NCI-H128 (cell line): ENCODE measurements at regions not wholly inside any gene's neighbourhood (a gene's known extent, or its start where the extent isn't known, plus 50 kb on each side); places are given as distances from the start of the nearest gene placed in this dataset.
A peak's percentile ranks its signal among the peaks of the same experiment; 100 is the strongest.

Experiments
- DNase-seq: peaks from one replicate; lab custom pipeline; 2025; ENCODE audit not compliant: unreplicated experiment; lab: John Stamatoyannopoulos, UW

DNA sequence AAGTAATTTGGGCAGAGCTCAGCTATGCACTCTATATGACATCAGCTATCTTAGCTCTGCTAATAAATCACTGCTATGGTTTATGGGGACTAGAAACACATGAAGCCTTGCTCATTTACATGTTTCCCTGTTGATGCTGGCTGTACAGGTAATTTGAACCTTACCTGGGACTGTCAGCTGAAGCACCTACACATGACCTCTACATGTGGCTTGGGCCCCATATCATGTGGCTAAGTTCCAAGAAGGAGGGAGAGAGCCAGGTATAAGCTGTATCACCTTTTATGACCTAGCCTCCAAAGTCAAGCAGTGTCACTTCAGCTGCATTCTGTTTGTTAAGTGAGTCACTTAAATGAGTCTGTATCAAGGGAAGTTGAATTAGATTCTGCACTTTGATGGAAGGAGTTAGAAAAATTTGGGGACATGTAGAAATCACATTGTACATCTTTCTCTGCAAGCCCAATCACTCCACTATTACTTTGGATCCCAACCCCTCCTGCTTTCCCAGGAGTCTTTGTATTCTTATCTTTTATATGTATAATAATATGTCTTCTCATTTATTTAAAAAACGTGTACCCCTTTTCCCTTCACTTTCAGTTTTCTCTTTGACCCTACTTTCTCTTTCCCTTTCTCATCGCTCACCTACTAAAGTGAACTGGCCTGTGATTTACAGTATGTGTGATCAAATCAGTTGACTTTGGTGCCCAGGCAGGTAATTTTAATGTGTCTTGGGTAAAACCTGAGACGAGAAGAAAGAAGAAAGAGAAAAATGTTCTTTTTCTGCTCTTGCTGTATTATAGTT is 53.4 kb upstream of the PRKACB start:
- no peak for DNase-seq

- DNase-seq: no peak
These were observed 54.2 kb upstream of the PRKACB start for GRCh38 chr1:84089867-84090266.

- no peak for DNase-seq
These were observed 54.6 kb upstream of the PRKACB start for GRCh38 chr1:84089465-84089864.

DNA sequence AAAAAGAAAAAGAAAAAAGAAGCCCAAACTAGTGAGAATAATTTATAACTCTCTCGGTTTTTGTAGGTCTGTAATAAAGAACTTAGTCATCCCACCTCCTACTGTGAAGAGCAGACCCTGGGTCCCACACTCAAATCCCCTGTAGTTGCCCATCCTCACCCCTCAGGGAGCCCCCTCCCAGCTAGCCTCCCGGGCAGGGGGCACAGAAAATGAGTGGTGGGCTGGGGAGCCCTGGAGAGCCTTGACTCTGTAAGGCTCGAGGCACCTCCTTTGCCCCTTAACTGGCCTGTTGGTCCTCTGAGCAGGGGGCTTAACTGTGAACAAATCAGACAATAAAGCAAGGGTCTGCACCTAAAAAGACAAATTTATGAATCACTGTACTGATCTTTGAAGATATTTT is 57.5 kb upstream of the PRKACB start:
- no peak for DNase-seq

DNA sequence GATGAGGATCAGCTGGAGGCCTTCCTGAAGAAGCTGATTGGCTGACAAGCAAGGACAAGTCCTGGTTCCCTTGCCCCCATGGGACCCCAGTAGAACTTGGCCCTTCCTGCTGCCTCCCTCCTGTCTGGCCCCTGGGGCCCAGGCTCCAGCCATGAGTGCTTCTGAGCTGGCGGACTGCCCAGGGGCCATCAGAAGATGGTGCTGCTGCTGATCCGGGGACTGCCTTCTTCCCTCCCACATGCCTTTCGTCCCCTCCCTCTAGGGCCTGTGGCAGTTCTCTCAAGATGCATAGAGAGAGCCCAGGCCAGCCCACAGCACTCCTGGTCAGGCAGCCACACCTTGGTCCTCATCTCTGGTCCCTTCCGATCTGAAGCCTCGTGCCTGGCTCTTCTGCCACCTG is 57.9 kb upstream of the PRKACB start:
- no peak for DNase-seq

- DNase-seq: no peak
These were observed 60.8 kb upstream of the PRKACB start for GRCh38 chr1:84083307-84083706.

- DNase-seq: no peak
These were observed 65.2 kb upstream of the PRKACB start for GRCh38 chr1:84078842-84079202.

DNA sequence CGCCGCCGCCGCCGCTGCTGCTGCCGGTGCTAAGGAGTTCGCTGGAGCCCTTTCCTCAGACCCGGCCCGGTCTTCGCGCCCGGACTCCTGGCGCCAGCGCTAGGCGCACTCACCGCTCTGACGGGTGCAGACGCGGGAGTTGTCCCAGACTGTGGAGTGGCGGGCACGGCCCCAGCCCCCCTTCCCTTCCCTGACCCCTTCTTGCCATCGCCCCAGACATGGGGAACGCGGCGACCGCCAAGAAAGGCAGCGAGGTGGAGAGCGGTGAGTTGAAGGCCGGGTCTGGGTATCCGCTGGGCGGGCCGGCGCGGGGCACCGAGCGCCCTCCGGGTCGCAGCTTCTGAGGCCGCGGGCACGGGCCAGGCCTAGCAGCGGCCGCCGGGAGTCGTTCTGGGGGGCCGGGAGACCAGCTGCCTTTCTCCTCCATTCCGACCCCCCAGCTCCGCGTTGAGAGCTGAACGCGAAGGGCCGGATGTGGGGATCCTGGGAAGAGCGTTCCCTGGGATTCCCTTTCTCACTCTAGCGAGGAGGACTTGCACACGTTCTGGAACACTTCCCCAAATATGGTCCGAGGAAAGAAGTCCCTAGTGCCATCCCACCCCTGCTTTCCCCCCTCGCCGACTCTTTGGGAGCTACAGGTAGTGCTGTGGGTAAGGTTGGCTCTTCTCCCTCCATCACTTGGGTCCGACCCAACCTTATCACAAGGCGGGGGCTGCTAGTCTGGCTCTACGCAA is 65.8 kb upstream of the PRKACB start:
- peak; percentile 44 for DNase-seq

DNA sequence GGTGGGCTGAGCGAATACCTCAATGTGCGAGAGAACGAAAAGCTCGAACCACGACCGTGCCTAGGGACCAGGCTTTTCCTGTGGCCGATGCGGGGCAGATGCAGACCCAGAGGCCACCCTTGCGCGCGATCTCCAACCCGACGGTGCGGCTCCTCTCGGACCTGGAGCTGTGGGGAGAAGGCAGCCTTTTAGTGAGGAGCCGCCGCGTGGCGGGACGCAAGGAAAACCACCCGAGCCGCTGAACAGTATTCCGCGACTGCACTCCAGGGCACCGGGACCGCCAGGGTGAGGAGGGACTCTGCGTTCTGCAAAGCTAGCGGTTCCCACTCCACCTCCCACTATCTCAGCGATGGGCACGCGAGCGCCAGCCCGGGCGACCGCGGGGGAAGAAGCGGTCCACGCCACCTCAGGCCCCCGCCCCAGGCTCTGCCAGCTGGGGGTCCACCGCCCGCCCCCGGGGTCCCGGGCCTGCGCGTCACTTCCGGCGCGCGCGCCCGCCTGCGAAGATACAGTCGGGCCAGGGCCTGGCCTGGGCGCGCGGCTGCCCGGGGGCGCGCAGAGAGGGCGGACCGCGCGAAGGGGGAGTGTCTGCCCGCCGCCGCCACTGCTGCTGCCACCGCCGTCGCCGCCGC is 66.5 kb upstream of the PRKACB start:
- DNase-seq: peak; percentile 58

DNA sequence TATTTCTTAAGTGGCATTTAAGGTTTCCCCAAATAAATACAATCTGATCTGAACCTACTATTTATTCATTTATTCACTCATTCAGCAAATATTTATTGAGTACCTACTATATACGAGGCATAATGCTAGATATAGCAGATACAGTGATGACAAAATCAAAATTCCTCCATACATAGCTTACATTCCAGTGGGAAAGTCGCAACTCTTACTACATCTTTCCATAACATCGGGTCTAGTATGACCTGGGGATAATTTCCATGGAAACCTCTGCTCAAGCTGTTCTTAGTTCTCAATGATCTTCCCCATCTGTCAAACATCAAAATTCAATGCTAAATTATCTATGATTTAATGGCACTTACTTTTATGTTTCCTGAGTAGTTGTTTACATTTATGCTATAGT is 70.8 kb upstream of the PRKACB start:
- DNase-seq: no peak

DNA sequence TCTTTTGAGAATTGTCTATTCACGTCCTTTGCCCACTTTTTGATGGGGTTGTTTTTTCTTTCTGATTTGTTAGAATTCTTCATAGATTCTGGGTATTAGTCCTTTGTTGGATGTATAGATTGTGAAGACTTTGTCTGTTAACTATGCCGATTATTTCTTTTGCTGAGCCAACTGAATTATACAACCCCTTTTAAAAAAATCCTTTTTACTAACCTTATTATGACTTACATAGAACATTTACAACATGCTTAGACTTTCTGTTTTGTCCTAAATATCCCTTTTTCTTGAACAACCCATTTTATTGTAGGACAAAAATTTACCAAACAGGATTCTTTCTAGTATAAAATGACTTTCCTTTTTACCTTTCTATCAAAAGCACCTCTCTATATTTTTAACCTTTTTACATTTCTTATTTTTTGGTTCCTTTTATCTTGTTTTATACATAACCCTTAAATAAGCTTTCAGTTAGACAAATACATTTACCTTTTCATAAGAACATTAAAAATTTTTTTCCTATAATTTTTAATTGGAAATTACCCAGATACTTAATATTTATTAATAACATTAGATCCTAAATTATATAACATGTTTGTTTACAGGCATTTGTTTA is 70.4 kb upstream of the TTLL7 start:
- DNase-seq: no peak

- no peak for DNase-seq
These were observed 63.6 kb upstream of the TTLL7 start for GRCh38 chr1:84062496-84062895.

GRCh38 chr1:84061336-84061735 is 62.4 kb upstream of the TTLL7 start:
- no peak for DNase-seq

DNA sequence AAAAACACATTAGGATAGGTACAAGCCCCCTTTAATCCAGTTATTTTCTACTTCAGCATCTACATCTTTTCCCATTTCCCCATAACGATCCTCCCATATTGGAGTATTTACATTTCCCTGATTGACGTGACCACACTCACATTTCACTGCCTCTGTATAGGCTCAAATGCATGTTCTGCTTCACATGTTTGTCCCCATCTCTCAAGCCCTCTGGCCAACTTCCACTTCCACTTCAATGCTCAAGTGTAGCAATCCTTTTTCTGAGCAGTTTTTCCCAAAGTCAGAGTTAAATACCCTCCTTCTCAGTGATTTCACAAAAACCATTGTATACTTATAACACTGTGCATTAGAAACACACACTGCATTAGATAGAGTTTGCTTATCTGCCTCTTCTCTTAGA is 61.8 kb upstream of the TTLL7 start:
- no peak for DNase-seq

DNA sequence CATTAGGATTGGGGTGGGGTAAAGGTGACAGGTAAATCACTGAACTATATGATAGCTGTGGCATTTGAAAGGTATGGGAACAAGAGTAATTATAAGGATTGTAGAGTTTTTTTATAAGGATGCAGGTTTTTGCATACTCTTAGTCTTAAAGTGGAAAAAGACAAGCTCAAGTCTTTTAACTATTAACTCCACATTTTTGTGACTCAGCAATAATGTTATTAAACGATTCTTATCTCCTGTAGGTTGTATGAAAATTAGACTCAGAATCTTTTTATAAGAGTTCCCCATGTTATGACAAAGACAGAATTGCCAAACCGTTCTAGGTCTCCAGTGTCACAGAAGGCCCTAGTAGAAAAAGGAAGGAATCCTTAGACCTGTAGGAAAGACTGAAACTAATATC is 49.9 kb upstream of the TTLL7 start:
- no peak for DNase-seq
